T-helper 2 cell treated with Interferon-gamma antibody and Interleukin-4, amounts not matched to agents 5 μg/mL and 100 μg/mL, for 36 hours (primary cell): ENCODE measurements at regions not wholly inside any gene's neighbourhood (a gene's known extent, or its start where the extent isn't known, plus 50 kb on each side); places are given as distances from the start of the nearest gene placed in this dataset.
A peak's percentile ranks its signal among the peaks of the same experiment; 100 is the strongest.

ENCODE experiments used
- DNase-seq: peaks from one replicate; pipeline ENCODE4 v3.0.0; 2021; ENCODE audit warnings: low spot score
- H3K27ac Mint-ChIP-seq: one replicate; pipeline ENCODE4 v1.8.0; 2021; ENCODE audit warnings: mild to moderate bottlenecking, mixed read lengths
- H3K27me3 Mint-ChIP-seq: one replicate; pipeline ENCODE4 v1.8.0; 2021; ENCODE audit warnings: low read depth, mixed read lengths
- H3K36me3 Mint-ChIP-seq: one replicate; pipeline ENCODE4 v1.8.0; 2021; ENCODE audit warnings: low read depth, mixed read lengths
- H3K4me1 Mint-ChIP-seq: one replicate; pipeline ENCODE4 v1.8.0; 2021; ENCODE audit warnings: low read depth, mixed read lengths
- H3K4me3 Mint-ChIP-seq: one replicate; pipeline ENCODE4 v1.8.0; 2022; ENCODE audit warnings: mild to moderate bottlenecking, moderate library complexity, mixed read lengths
- H3K9me3 Mint-ChIP-seq: one replicate; pipeline ENCODE4 v1.8.0; 2021; ENCODE audit warnings: mixed read lengths

DNA sequence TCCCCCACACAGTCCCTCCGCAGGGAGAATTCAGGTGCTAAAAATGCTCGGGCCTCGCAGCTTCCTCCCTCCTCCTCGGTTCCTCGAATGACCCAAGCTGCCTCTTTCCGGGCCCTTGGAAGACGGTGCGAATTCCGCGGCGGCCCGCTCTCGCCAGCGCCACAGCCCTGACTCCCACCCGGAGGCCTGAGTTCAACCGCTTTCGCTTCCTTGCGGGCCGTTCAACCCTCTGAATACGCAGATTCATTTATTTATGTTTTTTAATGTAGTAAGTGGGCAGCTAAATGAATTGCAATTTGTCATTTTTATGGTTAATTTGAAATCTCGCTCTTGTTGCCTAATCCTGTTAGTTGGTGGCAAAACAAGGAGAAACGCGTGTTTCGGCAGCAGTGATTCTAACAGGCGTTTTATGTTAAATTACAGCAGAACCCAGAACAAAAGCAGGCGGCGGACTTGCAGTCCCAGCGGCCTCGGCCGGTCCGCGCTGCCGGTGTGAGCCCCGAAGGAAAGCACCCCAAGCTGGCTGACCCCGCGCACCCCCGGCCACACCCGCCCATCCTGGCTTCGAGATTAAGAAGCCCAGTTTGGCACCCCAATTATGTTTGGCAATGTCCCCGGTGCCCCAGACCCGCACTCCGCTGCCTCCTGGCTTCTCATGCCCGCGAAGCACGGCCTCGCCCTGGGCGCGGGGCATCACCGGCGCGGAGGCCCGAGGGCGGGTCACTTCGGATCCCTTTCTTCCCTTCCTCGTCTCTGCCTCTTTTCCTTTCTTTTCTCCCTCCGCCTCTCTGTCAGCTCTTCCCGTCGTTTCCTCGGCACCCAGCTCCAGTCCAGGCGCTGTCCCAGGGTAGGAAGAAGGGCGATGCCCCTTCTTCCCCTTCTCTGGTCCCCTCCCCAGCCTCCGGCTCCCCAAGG is 75.9 kb downstream of the INSIG1 start:
- no peaks in the 10 kb centered on the region for H3K9me3 Mint-ChIP-seq
- DNase-seq: no peak
- H3K27ac Mint-ChIP-seq: no peak overlapping the region
- H3K27me3 Mint-ChIP-seq: peaks cover 83% of the 10 kb centered on the region
- peak overlapping the region; percentile 57 for H3K4me3 Mint-ChIP-seq
- peaks cover 16% of the 10 kb centered on the region for H3K4me1 Mint-ChIP-seq
- peaks cover 5% of the 10 kb centered on the region for H3K36me3 Mint-ChIP-seq

DNA sequence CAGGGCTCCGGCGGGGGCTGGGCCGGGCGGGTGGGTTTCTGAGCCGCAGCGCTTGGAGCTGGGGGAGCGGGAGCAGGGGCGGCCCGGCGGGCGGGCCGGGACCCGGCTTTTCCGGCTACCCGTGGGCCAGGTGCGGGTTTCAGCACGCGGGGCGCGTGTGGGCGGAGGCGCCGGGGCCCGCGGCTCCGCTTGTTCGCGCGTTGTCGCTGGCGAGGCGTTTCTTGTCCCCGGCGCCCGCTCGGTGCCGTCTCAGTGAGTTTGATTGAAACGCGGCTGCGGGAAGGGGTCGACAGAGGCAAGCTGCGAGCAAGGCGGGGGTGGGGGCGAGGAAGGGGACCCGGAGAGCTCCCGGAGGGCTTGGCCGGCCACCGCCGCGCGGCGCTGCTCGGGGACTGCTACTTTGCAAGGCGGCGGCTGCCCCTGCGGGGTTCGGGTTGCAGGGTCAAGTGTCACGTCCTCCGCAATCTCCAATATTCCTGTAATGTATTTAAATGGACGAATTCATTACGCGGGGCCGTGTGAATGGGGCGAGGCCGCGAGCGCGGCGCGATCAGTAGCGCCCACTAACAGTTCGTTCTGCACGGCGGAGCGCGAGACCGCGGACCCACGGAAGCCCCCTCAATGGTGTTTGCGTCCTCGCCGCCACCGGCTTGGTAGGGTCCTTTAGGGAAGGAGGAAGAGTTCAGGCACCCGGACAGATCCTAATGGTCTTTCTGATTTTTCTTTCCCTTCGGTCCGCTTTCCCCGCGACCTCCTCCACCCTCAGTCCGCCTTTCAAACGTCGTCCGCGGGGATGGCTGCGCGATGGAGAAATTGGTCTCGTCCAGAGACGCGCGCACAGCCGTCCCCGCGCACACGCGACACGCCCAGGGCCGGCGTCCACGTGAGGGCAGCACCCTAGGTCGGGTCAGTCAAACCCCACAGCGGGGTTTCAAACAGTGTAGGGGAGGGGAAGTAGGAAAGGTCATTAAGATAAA is 76.9 kb downstream of the INSIG1 start:
- no peak for DNase-seq
- H3K27ac Mint-ChIP-seq: peak overlapping the region; percentile 37
- peaks cover 5% of the 10 kb centered on the region for H3K36me3 Mint-ChIP-seq
- H3K4me3 Mint-ChIP-seq: peak overlapping the region; percentile 9
- peaks cover 16% of the 10 kb centered on the region for H3K4me1 Mint-ChIP-seq
- H3K9me3 Mint-ChIP-seq: no peaks in the 10 kb centered on the region
- H3K27me3 Mint-ChIP-seq: peaks cover 87% of the 10 kb centered on the region

DNA sequence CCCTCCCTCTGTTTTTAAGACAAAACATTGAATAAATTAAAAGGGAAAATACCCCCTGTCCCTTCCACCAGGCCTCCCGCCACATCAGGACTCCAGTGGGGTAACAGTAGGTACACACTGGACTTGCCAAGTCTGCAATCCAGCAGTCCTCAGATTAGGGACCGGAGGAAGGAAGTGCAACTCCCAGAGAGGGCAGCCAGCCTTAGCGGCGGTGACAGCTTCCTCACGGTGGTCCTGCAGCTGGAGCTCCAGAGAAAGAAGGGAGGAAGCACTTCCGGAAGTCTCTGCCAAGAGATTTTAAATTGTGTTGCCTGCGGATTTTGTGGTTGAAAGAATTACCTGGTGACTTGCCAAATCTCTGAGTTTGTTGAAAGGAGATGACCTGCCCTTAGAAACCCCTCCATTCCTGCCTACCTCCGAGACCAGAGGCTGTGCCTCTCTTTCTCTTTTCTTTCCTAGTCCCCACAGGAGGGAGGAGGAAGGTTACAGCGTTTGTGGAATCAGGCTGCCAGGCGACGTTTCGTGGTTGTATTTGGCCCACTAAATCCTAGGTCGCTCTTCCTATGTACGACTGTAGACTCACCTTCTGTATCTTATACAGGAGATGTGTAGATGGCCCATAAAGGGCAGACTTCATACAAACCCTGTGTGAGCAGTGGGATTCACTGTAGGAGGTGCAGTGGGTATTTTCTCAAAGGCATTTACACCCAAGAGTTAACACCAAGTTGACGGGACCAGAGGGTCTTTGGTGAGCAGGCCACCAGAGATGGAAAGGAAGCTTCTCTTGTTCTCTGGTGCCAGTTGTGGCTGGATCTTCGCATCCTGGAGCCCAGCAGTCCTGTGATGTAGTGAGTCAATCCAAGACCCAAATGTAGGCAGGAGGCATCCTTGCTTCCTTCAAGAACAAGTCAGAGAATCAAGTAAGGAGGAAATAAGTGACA is 77.9 kb downstream of the INSIG1 start:
- Mint-ChIP-seq H3K9me3 (no peaks in the 10 kb centered on the region), H3K27ac (peak overlapping the region; percentile 13), H3K4me1 (peaks cover 19% of the 10 kb centered on the region), H3K27me3 (peaks cover 87% of the 10 kb centered on the region), H3K4me3 (peak overlapping the region; percentile 3), H3K36me3 (peaks cover 5% of the 10 kb centered on the region)
- no peak for DNase-seq

DNA sequence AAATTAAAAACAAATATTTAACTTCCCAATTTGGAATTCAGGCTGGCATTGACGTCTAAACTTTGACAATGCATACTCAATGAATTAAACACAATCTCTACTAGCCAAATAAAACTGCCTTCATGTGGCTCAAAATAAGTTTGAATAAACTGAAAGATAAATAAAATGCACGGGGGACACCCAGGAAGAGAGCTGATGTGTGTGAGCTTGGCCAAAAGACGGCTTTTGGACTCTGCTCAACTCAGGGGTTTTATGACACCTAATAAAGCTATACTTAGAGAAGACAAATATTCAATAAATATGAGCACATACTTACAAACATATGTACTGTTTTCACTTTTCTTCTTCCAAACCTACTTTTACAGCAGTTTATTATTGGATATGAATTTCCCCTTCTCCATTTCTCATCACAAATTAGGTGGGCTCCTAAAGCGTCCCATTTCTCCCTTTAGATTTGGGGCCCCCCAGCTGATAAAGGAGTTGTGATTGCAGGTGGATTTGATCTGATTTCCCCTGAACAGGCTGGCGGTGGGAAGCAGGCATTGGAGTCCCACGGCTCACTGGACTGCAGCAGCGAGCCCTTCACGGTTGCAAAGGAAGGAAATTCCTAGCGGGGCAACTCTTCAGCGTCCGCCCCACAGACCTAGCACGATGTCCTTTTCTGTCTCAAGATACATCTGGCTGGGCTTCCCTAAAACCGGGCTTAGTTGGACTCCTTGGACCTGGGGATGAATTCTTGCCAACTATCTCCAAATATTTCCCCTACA is 79.6 kb downstream of the INSIG1 start:
- no peaks in the 10 kb centered on the region for H3K9me3 Mint-ChIP-seq
- peaks cover 86% of the 10 kb centered on the region for H3K27me3 Mint-ChIP-seq
- H3K4me3 Mint-ChIP-seq: no peak overlapping the region
- H3K27ac Mint-ChIP-seq: no peak overlapping the region
- DNase-seq: no peak
- H3K4me1 Mint-ChIP-seq: peaks cover 22% of the 10 kb centered on the region
- peaks cover 7% of the 10 kb centered on the region for H3K36me3 Mint-ChIP-seq

DNA sequence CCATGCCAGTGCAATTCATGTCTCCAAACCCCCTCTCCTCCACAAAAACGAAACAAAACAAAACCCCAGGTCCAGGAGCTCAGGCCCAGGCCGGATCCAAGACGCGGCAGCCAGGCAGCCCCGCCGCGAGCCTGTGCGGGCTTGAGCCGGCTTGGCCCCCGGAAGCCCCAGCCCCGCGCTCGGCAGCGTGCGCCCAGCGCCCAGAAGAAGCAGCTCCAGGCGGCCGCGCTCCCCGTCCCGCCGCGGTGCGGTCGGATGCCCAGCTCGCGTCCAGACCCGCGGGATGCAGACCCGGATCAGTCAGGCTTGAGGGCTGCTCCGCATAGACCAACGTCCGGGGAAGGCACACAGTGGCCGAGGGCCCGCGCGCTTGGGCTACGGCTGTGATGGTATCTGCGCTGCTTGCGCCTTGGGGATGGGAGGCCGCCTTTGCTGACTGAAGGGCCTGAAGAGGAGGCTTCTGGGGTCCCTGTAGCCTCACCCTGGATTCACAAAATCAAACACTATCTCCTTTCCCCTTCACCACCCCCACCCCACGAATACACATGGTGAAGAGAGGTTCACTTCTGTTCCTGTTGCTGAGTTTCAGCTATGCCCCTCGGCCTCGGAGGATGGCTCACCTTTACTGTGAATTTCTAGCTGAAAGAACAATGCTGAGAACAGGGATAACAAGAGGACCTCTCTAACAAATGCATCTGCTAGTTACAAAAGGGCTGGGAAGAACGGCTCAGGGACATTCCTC is 79.9 kb upstream of the EN2 start:
- H3K4me1 Mint-ChIP-seq: peaks cover 19% of the 10 kb centered on the region
- peaks cover 86% of the 10 kb centered on the region for H3K27me3 Mint-ChIP-seq
- H3K36me3 Mint-ChIP-seq: peaks cover 7% of the 10 kb centered on the region
- no peaks in the 10 kb centered on the region for H3K9me3 Mint-ChIP-seq
- H3K27ac Mint-ChIP-seq: no peak overlapping the region
- H3K4me3 Mint-ChIP-seq: no peak overlapping the region
- DNase-seq: no peak

DNA sequence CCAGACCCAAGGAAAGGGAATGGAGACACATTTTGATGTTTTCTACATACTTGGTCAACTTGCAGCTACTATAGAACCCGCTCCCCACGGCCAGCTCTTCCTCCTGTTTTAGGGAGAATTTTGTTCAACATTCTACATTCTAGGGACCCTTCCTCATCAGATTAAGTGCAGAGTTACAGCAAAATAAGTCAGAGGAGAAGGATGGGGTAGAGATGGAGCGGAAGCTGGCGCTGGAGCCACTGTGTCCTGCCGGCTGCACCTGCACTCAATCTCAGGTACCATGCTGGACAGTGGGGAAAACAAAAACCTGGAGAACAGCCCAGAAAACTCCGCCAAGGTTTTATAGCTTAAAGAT is 79.4 kb upstream of the EN2 start:
- peaks cover 2% of the 10 kb centered on the region for H3K36me3 Mint-ChIP-seq
- no peak for DNase-seq
- H3K4me3 Mint-ChIP-seq: no peak overlapping the region
- H3K9me3 Mint-ChIP-seq: no peaks in the 10 kb centered on the region
- H3K27me3 Mint-ChIP-seq: peaks cover 85% of the 10 kb centered on the region
- H3K4me1 Mint-ChIP-seq: peaks cover 13% of the 10 kb centered on the region
- H3K27ac Mint-ChIP-seq: no peak overlapping the region

DNA sequence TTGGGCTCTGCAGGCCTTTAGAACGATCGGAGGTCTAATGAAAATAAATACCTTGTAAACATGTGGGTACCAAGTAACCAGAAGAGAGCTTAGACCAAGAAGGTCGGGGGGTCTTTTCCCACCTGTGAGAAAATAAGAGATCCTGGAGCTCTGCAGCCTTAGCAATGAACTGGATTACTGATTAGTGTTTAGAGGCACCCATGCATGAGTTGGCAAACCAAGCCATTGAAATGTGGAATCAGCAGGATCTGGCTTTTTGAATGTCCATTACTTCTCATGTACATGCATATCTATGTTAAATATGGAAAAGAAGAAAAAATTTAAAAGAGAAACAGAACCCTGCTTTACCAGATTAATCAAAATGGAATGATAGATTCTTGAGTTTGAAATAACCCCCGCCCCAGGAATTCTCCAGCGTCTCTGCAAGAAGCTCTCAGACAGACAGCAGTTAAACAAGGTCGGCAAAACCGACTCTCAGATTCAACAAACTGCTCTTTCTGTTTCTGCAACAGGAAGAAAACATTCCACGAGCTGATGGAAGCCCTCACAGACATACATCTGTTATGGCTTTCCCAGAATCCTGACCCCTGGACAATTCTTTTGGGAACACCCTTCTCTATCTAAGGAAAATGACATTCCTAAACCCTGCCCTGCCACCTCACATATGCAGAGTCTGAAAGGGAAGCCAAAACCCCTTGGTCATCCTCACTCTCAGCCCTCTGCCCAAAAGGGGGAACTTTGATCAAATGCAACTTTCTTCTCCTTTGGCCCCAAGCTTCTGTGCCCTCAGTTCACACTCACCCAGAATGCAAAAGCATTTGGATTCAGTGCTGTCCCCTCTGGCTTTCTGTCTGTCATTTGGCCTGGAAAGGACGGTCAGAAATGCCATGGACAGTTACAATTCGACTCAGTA is 78.7 kb upstream of the EN2 start:
- DNase-seq: no peak
- Mint-ChIP-seq H3K9me3 (no peaks in the 10 kb centered on the region), H3K4me1 (peaks cover 13% of the 10 kb centered on the region), H3K36me3 (peaks cover 2% of the 10 kb centered on the region), H3K4me3 (no peak overlapping the region), H3K27me3 (peaks cover 85% of the 10 kb centered on the region), H3K27ac (no peak overlapping the region)

DNA sequence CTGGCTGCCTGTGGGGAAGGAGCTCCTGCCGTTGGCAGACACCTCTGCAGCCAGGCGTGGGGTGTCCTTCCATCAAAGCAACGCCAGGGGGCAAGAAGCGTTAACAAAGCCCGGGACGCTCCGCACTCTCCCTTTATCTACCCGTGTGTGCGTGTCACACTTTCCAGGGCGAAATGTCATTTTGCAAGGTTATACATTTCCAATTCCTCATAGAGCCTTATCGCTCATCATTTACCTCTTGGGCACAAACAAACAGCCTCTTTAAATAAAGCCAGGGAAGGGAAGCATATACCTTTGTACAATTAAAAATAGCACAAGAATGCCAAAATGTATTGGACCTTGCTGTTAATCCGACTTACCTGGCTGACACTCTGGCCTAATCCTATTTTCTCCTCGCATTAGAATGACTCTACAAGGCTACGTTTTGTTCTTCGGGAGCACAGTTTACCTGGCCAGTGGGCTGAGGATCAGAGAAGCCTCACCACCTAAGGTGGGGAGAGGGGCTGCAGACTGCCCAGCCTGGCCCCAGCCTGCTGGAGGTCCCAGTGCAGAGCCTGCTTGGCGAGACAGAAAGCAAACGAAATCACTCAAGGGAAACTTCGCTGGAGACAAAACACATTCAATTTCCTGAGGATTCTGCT is 77.6 kb upstream of the EN2 start:
- Mint-ChIP-seq H3K27ac (no peak overlapping the region), H3K4me3 (no peak overlapping the region), H3K9me3 (no peaks in the 10 kb centered on the region), H3K27me3 (peaks cover 79% of the 10 kb centered on the region), H3K4me1 (peaks cover 11% of the 10 kb centered on the region), H3K36me3 (peaks cover 2% of the 10 kb centered on the region)
- peak; percentile 61 for DNase-seq

DNA sequence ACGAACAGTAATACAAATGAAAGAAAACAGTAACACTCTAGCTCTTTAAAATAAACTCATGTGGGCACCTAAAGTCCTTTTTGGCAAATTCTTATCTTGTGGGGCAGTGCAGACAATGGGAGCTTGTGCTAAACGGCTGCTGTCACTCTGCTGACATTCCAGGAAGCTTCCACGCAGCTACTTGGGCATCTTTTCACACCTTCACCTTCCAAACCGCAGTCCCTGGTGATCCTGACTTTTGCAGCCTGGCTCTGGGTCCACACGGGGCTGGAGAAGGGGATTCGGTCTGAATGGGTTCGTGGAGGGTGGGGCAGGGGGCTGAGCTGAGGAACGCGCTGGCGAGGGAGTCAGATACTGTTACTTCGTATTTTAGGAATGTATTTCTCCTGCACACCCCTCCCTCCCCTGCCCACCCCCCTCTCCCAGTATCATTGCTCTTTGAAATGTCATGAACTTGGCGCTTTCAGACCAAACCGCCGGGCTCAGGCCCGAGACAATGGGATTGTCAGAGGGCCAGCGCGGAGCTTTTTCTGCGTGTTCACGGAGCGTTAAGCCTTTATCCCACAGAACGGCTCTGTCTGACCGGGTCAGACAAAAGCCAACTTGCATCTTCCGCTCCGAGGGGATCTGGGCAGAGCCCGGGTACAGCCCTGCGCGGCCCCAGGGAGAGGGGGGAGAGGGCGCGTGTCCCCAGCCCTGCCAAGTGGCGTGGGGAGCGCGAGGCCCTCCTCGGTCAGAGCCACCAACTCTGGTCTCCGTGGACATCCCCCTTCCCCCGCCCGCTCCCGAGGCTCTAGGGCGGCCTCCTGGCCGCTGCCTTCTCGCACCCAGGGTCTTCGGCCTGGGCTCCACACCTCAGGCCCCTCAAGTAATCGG is 76.7 kb upstream of the EN2 start:
- Mint-ChIP-seq H3K27ac (no peak overlapping the region), H3K27me3 (peaks cover 78% of the 10 kb centered on the region), H3K4me3 (no peak overlapping the region), H3K4me1 (peaks cover 6% of the 10 kb centered on the region), H3K36me3 (peaks cover 2% of the 10 kb centered on the region), H3K9me3 (no peaks in the 10 kb centered on the region)
- no peak for DNase-seq

DNA sequence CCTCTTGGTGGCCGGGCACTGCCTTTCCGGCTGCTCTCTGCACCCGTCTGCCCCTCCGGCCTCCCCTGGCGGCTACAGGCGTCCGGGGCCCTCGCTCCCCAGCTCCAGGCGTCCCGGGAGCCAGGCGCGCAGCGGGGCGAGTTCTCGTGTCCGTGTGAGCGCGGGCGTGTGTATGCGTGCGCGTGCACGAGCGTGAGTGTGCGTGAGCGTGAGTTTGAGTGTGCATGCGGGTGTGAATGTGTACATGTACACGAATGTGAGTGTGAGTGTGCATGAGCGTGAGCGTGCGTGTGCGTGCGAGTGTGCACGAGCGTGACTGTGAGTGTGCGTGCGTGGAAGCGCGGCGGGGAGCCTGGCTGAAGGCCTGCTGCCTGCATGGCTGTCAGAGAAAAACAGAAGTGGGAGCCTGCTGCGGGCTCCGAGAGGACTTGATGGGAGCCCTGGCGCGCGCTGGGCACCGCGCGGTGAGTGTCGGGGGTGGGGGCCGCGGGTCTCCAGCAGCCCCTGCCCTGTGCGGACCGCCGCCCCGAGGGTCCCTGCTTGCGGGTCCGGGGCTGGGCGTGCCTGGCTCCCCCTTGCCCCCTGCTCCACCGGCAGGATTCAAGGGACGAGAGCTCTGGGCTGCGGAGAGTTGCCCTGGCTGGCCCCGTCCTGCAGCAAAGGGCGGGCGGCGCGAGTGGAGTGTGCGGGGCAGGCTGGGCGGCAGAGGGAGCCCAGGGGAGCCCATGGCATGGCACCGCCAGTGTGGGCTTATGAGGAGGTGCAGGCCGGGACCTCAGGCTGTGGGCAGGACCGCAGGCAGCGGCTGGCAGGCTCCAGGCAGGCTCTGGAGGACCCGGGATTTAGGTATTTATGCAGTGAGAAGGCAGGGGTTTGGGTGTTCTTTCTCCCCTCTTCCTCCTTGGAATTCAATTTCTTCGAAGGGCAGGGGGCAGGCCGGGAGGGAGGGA is 75.8 kb upstream of the EN2 start:
- no peaks in the 10 kb centered on the region for H3K9me3 Mint-ChIP-seq

More for the DNA sequence above, 75.8 kb upstream of the EN2 start:
- peaks cover 75% of the 10 kb centered on the region for H3K27me3 Mint-ChIP-seq
- H3K36me3 Mint-ChIP-seq: peaks cover 2% of the 10 kb centered on the region
- DNase-seq: no peak
- no peak overlapping the region for H3K27ac Mint-ChIP-seq
- peaks cover 6% of the 10 kb centered on the region for H3K4me1 Mint-ChIP-seq
- no peak overlapping the region for H3K4me3 Mint-ChIP-seq
